ENCODE measurements at regions not wholly inside any gene's neighbourhood (a gene's known extent, or its start where the extent isn't known, plus 50 kb on each side); places are given as distances from the start of the nearest gene placed in this dataset.

DNA sequence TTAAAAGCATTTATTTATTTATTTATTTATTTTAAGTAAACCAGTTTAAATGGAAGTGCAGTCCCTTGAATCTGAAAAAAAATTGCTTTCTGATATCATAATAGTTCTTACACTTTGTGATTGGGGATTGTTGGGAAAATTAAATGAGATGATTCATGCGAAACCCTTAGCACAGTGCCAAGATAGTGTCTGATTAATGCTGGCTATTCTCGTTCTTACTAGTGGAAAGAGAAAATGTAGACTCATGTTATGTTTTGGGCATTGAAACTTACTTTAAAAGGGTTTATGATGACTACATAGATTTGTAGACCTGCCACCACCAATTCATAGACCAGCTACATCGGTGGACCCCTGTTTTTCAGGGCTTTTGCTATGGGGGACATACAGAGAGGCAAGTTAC is 229.2 kb upstream of the ZFP64 start:
- H3K4me3 ChIP-seq (ENCODE audit: low read depth, low read length), result no peak overlapping the region
- DNase-seq (ENCODE audit: low read depth), result no peak
- TF ChIP-seq, protein P1, sequence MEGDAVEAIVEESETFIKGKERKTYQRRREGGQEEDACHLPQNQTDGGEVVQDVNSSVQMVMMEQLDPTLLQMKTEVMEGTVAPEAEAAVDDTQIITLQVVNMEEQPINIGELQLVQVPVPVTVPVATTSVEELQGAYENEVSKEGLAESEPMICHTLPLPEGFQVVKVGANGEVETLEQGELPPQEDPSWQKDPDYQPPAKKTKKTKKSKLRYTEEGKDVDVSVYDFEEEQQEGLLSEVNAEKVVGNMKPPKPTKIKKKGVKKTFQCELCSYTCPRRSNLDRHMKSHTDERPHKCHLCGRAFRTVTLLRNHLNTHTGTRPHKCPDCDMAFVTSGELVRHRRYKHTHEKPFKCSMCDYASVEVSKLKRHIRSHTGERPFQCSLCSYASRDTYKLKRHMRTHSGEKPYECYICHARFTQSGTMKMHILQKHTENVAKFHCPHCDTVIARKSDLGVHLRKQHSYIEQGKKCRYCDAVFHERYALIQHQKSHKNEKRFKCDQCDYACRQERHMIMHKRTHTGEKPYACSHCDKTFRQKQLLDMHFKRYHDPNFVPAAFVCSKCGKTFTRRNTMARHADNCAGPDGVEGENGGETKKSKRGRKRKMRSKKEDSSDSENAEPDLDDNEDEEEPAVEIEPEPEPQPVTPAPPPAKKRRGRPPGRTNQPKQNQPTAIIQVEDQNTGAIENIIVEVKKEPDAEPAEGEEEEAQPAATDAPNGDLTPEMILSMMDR (IDR thresholded peaks at IDR 0.05; ENCODE audit: insufficient read depth, low read length), result no peak

DNA sequence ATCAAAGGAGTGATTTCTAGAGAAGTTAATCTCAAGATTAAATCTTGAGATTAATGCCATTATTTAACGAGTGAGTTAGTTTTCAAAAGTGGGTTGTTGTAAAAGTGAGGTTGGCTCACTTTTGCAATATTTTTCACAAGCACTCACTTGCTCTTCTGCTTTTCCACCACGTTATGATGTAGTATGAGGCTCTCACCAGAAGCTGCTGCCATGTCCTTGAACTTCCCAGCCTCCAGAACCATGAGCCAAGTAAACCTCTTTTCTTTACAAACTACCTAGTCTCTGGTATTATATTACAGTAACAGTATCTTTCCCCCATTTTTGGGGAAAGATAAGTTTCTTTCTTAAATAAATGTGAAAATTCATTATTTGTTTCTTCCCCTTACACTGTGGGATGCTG is 227.6 kb upstream of the ZFP64 start:
- H3K4me3 ChIP-seq (ENCODE audit: low read depth, low read length), result no peak overlapping the region
- DNase-seq (ENCODE audit: low read depth), result no peak
- TF ChIP-seq, protein P1 (IDR thresholded peaks at IDR 0.05; ENCODE audit: insufficient read depth, low read length), result no peak

DNA sequence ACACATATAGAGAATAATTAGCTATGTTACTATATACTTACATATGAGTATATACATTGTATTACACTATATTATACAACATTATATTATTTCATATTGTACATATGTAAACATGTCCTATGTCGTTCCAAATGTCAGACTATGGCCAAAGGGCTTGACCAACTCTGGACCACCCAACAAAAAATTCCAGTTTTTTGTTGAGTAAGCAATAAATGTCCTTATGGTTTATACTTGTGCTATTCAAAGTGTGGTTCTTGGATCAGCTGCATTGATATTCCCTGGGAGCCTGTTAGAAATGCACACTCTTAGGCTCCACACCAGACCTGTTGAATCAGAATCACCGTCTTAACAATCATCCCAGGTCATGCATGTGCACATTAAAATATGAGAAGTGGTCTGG is 225.4 kb upstream of the ZFP64 start:
- TF ChIP-seq, protein P1 (IDR thresholded peaks at IDR 0.05; ENCODE audit: insufficient read depth, low read length), result no peak
- H3K4me3 ChIP-seq (ENCODE audit: low read depth, low read length), result no peak overlapping the region
- DNase-seq (ENCODE audit: low read depth), result no peak

DNA sequence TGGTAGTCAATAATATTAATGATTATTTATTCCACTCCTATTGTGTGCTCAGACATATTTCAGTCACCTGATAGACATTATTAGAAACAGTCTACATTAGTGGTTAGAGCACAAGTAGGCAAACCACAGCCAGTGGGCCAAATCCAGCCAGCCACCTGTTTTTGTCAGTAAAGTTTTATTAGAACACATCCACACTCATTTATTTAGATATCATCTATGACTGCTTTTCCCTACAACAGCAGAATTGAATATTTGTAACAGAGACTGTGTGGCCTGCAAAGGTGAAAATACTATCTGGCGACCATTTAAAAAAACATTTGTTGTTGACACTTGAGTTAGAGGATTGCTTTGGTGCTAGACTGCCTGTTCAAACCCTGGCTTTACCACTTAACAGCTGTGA is 220.0 kb upstream of the ZFP64 start:
- no peak overlapping the region for H3K4me3 ChIP-seq (ENCODE audit: low read depth, low read length)
- TF ChIP-seq, protein P1 (IDR thresholded peaks at IDR 0.05; ENCODE audit: insufficient read depth, low read length), result no peak
- DNase-seq (ENCODE audit: low read depth), result no peak

DNA sequence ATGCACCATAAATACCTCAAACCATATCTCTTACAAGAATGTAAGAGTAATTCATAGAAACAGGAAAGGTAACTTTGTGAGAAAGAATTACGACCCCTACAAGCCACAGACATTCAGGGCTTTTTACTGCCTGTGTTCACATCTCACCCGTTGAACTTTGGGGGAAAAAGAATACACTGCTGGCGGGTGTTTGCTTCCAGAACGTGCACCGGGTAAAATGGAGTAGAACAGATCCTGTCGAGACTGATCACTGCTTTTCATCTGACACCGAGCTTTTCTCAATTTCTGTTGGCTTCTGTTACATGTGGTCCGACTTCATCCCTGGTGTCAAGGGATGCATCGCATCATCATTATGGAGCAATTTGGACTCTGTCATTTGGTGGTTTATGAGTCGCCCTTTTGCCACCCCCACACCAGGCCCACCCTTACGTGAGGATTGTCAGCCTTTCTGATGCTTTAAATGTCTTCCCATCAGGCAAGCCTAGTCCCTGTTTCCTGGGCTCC is 219.2 kb upstream of the ZFP64 start:
- DNase-seq (ENCODE audit: low read depth), result no peak
- TF ChIP-seq, protein P1 (IDR thresholded peaks at IDR 0.05; ENCODE audit: insufficient read depth, low read length), result no peak
- no peak overlapping the region for H3K4me3 ChIP-seq (ENCODE audit: low read depth, low read length)

DNA sequence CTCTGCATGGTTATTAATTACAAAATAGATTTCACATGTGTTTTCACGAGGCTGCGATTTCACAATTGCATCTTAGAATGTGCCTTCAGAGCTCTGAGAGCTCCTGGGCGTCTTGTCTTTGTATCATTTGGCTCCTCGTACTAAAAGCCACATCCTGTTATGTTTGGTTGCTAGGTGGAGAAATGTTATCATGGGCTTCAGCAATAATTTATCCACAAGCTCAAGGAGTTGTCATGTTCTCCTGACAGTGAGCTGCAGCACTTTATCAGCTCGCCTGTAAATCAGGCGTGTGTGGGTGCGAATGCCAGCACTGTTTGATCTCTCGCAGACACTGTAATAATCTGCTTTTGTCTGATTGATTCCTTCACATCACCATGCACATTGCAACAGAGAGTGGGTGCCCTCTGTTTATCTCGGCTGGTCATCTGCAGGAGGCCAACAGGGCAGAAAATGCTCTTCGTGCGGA is 218.6 kb upstream of the ZFP64 start:
- DNase-seq (ENCODE audit: low read depth), result peak; percentile 6
- TF ChIP-seq, protein P1 (IDR thresholded peaks at IDR 0.05; ENCODE audit: insufficient read depth, low read length), result no peak
- no peak overlapping the region for H3K4me3 ChIP-seq (ENCODE audit: low read depth, low read length)

DNA sequence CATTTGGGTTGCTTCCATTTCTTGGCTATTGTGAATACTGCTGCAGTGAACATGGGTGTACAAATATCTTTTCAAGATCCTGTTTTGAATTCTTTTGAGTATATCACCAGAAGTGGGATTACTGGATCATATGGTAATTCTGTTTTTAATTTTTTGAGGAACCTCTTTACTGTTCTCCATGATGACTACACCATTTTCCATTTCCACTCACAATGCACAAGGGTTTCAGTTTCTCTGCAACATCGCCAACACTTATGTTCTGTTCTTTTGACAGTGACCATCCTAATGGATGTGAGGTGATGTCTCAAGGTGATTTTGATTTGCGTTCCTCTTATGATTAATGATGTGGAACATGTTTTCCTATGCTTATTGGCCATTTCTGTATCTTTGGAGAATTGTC is 214.4 kb upstream of the ZFP64 start:
- no peak for DNase-seq (ENCODE audit: low read depth)
- TF ChIP-seq, protein P1 (IDR thresholded peaks at IDR 0.05; ENCODE audit: insufficient read depth, low read length), result no peak

More for the DNA sequence above, 214.4 kb upstream of the ZFP64 start:
- no peak overlapping the region for H3K4me3 ChIP-seq (ENCODE audit: low read depth, low read length)
